ENCODE measurements at regions not wholly inside any gene's neighbourhood (a gene's known extent, or its start where the extent isn't known, plus 50 kb on each side); places are given as distances from the start of the nearest gene placed in this dataset.

- Mint-ChIP-seq H3K4me1 (ENCODE audit: low read depth in 2 of 2) (peaks cover under 1 to 2% of the 10 kb centered on the region in 2 donors), H3K36me3 (no peaks in the 10 kb centered on the region), H3K4me3 (no peak overlapping the region), H3K27ac (no peak overlapping the region), H3K9me3 (no peaks in the 10 kb centered on the region), H3K27me3 (peaks cover 7% of the 10 kb centered on the region in 2 donors)
- no peak for ATAC-seq
- DNase-seq (ENCODE audit: low spot score), result no peak
Observed at GRCh38 chr6:75546381-75546780, 52.8 kb upstream of the FILIP1 start.

- ATAC-seq (no peak), DNase-seq (ENCODE audit: low spot score) (no peak)
- H3K27ac Mint-ChIP-seq, result no peak overlapping the region
- peaks cover 4 to 7% of the 10 kb centered on the region in 2 donors for H3K4me1 Mint-ChIP-seq (ENCODE audit: low read depth in 2 of 2)
- no peak overlapping the region for H3K4me3 Mint-ChIP-seq
- peaks cover 0 to 9% of the 10 kb centered on the region in 2 donors for H3K27me3 Mint-ChIP-seq
- H3K9me3 Mint-ChIP-seq, result no peaks in the 10 kb centered on the region
- H3K36me3 Mint-ChIP-seq, result no peaks in the 10 kb centered on the region
Observed at GRCh38 chr6:75550544-75551167, 51.0 kb upstream of the SENP6 start.

- no peak overlapping the region for H3K27ac Mint-ChIP-seq
- no peaks in the 10 kb centered on the region for H3K36me3 Mint-ChIP-seq
- H3K4me3 Mint-ChIP-seq, result peak overlapping the region; percentile 9
- DNase-seq (ENCODE audit: low spot score) (no peak), ATAC-seq (peak in 1 of 2 donors; percentile 58)
- peaks cover 0 to 9% of the 10 kb centered on the region in 2 donors for H3K27me3 Mint-ChIP-seq
- H3K9me3 Mint-ChIP-seq, result no peaks in the 10 kb centered on the region
- H3K4me1 Mint-ChIP-seq (ENCODE audit: low read depth in 2 of 2), result peaks cover 4 to 7% of the 10 kb centered on the region in 2 donors
Observed at GRCh38 chr6:75551367-75551952, 50.2 kb upstream of the SENP6 start.

Measured in natural killer cell treated with Interleukin-12 subunit alpha and Interleukin-12 subunit beta and Interleukin-15 and Interleukin-18, amount 100 ng/mL, for 72 hours (primary cell).